GM21447 (cell line): ENCODE measurements at regions not wholly inside any gene's neighbourhood (a gene's known extent, or its start where the extent isn't known, plus 50 kb on each side); places are given as distances from the start of the nearest gene placed in this dataset.
"Not testable (repeated sequence)": the region's sequence is repeated elsewhere in the genome, so short reads cannot be mapped to it uniquely, and the experiment has no call there.

Experiments
- ATAC-seq: cut with Tn5 transposase; IDR thresholded peaks from one replicate; pipeline ENCODE4 v1.9.1; 2021; ENCODE audit not compliant: unreplicated experiment

DNA sequence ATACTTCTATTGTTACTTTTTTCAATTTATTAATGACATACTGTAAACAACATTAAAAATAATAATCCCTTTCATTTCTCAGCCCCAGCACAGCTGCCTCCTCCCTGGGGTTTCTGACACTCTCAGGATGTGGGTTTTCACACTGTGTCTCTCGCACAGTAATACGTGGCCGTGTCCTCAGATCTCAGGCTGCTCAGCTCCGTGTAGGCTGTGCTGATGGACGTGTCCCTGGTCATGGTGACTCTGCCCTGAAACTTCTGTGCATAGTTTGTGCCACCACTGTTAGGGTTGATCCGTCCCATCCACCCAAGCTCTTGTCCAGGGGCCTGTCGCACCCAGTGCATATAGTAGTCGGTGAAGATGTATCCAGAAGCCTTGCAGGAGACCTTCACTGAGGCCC, 159.9 kb downstream of the POTEB start:
- peak; percentile 30 for ATAC-seq

DNA sequence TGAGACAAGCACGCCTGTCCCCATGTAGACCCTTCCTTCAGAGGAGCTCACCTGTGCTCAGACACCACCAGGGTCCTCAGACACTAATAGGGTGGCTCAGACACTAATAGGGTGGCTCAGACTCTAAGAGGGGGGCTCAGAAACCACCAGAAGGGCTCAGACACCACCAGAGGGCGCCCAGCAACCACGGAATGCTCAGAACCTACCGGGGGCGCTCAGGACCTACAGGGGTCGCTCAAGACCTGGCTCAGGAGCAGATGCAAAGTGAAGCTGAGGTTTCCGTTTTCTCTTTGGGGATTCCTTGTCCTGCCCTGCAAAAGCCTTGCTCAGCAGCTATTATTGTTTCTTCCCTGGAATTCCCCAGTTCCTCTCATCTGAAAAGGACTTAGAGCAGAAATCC, 172.1 kb downstream of the POTEB start:
- peak; percentile 90 for ATAC-seq

DNA sequence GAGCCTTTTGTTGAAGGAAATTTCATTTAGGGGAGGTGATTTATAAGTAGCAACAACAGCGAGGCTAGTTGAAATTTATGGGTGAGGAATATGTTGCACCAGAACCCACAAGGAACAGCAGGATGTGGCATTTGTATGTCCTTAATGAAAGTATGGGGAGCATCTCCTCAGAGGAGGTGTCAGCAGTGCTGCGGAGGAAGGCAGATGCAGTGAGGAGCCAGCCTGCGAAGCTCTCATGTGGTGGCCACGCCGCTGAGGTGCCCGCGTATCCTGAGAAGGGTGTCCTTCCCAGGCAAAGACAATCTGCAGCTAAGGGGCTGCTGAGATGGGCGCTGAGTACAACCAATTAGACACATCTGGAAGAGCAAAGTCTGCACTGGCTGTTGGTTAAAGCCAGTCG, 178.9 kb downstream of the POTEB start:
- not testable (repeated sequence) for ATAC-seq

DNA sequence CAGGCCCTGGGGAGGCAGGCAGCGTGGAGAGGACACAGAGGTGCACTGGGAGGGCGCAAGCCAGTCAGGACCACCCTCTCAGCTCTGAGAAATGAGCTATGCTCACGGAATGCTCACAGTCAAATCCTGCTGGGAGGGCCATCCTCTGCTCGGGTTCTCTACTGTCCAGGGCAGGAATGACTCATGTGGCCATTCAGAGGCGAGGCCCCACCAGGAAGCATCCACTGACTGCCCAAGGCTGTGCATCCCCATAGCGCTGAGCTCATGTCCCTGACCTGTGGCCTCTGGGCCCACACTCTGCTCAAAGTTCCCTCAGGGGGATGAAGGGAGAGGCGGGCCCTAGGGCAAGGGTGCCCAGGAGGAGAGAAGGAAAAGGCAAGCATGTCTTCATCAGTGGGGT, 182.4 kb downstream of the POTEB start:
- ATAC-seq: not testable (repeated sequence)

DNA sequence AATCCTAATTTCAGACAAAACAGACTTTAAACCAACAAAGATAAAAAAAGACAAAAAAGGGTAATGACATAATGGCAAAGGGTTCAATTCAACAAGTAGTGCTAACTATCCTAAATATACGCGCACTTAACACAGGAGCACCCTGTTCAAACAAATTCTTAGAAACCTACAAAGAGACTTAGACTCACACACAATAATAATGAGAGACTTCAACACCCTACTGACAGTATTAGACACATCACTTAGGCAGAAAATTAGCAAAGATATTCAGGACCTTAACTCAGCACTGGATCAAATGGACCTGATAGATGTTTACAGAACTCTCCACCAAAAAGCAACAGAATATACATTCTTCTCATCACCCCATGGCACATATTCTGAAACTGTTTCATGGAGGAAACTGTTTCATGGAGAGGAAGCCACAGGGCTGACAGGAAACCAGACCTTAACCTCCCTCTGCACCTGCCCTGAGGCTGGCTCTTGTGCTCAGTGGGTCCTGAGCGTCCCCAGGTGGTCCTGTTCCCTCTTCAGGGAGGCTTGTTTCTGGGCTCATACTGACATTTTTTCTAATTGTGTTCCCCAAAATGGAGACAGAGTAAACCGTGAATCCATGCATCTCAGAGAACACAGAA, 184.9 kb downstream of the POTEB start:
- not testable (repeated sequence) for ATAC-seq

DNA sequence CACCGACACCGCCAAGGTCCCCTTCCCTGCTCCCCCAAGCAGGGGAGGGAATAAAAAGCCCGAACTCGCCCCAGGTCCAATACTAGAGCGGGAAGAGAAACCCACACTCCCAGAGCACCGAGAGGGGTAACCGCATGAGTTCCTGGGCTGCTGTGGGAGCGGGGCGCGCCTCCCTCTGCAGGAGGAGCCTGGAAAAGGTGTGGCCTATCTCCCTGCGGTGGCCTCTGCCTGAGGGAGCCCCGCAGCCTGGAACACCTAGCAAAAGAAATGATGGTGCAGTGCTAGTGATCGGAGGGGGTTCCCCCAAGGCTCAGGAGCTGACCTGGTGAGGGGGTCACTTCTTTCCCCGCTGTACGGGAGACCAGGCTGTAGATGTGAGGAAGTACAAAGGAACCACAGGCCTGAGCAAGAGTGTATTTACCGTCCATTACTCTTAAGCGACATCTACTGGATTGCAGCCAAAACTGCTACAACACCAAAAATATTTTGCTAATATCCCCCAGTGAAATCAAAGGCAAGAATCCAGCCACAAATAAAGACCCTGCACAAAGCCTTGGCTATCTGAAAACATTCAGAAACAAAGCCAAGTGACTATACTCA, 216.6 kb upstream of the POTEB3 start:
- peak; percentile 89 for ATAC-seq

DNA sequence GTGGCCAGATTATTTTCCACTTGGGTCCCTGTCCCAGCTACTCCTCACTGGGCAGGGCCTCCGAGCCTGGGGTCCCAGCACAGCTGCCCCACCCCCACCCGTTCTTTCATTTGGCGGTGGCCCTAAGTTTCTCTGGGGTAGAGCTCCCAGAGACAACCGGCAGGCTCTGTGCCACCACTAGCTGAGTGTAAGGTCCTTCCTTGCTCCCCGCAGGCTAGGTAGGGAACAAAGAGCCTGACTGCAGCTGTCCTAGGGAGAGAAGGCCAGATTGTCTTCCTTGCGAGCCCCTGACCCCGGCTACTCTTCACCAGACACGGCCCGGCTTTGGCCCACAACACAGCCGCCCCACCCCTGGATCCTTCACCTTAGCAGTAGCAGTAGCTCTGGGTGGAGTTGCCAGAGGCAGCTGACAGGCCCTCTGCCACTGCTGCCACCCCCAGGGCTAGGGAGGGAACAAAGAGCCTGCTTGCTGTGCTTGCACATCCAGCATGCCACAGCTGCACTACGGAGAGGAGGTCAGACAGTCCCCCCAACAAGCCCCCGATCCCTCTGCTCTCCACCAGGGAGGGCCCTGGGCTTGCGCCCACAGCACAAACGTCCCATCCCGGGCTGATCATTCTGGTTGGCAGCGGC, 215.9 kb upstream of the POTEB3 start:
- ATAC-seq: not testable (repeated sequence)

DNA sequence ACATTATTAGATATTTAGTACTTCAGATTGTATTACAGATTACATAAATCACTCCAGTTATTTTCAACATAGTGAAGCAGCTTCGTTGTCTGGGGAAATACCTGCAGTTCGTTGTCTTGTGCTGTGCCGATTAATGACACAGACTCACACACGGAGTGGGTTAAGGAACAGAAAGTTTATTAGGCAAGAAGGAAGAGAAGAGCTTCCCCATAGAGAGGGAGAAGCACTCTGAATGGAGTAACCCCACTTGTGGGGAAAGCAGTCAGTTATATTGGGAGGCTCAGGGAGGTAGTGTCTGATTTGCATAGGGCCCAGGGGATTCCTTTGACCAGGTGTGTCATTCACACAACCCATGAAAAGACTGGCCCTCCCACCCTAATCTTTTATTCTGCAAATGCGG, 213.4 kb upstream of the POTEB3 start:
- not testable (repeated sequence) for ATAC-seq

DNA sequence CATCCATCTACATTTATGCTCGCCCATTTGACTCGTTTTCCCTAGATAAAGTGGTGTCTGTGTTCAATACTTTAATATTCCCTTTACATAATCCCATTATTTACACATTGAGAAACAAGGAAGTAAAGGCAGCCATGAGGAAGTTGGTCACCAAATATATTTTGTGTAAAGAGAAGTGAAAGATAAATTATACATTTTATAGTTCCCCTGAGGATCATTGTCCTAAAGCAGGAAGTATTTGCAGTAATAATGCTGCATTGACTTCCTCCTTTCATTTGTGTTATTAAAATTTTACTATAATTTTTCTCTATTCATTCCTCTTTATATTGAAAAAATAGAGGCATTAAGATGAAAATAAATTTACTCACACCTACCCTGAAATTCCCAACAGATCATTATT, 198.5 kb upstream of the POTEB3 start:
- not testable (repeated sequence) for ATAC-seq

DNA sequence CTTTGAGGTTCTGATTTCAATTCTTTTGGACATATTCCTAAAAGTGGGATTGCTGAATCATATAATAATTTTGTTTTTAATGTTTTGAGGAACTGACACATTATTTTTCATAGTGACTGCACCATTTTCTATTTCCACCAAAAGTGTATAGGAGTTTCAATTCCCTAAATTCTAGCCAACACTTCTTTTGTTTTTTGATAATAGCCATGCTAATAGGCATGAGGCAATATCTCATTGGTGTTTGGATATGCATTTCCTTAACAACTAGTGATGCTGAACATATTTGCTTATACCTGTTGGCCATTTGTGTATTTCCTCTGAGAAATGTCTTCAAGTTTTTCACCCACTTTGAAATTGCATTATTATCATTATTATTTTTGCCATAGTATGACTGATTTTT, 186.4 kb upstream of the POTEB3 start:
- ATAC-seq: not testable (repeated sequence)

DNA sequence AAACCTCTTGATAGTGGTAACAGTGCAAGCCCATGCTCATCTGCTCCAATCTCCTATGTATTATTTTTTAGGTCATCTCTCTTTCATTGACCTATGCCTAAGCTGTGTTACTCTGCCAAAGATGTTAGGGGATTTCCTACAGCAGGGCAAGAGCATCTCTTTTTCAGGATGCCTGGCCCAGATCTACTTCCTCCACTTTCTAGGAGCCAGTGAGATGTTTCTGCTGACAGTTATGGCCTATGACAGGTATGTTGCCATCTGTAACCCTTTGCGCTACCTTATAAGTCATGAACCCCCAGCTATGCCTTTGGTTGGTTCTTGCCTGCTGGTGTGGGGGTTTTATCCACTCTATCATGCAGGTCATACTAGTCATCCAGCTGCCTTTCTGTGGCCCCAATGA, 168.9 kb upstream of the POTEB3 start:
- not testable (repeated sequence) for ATAC-seq

DNA sequence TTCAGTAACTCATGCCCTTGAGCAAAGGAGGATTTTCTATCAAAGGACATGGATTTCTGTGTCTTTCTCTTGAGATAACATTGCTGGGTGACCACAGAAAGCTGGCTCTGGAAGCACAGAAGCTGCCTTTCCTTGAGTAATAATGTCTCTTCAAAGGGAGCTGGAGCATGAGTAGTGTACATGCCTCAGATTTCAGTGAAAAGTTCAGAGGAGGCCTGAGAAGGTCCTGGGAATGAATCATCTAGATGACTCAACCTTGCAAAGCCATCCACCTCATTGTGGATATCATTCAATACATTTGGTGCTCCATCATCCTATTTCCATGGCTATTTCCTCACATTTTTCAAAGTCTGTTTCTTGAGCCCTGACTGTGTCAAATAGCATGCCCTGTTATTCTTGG, 125.1 kb upstream of the POTEB3 start:
- ATAC-seq: not testable (repeated sequence)

DNA sequence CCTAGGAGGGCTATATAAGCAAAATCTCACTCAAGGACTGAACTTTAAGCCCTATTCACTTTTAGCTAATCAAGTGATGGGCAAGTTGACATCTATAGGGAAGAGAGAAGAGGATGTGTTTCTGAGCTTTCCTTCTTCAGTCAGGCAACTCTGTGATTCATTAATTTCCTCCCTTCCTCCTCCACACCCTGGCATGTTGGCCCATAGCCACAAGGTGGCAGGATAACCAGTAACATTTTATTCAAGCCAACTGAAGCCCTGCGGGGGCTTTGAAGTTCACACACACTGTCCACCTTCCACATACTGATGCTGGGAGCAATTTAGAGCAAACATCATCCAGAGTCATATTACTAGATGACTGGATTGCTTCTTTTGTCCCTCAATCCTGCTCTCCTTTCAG, 111.5 kb upstream of the POTEB3 start:
- ATAC-seq: peak; percentile 82

DNA sequence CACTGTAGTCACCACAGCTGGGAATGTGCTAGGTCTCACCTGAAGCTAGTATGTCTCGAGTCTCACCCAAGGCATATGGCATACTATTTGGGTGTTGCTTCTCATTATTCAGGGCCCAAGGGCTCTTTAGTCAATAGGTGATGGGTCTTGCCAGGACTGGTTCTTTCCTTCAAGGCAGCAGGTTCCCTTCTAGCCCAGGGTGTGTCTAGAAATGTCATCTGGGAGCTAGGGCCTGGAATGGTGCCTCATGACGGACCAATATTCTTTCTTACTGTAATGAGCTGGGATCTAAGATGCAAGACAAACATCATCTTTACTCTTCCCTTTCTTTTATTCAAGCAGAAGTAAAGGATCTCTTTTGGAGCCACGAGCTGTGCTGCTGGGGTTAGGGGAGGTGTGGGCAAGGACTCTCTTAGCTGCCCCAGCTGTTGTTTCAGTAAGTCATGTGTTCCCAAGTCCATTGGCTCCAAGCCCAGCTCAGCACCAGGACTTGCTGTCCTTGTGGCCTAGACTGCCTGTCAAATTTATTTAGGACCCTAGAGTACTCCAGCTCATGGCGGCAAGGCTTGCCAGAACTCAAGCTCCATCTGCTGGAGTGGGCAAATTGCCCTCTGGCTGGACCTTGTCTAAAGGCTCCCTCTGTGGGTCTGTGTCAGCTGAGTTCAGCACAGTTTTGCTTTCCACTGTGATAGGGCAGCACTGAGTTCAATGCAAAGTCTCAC, 106.0 kb upstream of the POTEB3 start:
- not testable (repeated sequence) for ATAC-seq

DNA sequence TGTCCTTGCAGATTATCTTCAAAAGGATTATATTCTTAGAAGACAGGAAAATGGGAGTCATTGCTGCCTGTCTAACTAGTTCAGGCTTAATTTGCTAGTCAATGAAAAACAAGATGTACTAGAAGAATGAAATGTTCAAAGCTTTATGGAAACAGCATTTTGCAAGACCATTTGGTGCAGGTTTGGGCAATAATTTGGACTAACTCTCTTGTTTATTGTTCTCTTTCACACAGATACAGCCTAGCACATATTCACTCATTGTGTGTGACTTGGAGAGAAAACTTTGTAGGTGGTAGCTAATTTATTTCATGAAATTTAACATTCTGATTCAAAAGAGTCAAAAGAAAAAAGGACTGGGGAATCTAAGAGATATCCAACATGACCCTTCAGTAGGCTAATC, 92.5 kb upstream of the POTEB3 start:
- not testable (repeated sequence) for ATAC-seq

DNA sequence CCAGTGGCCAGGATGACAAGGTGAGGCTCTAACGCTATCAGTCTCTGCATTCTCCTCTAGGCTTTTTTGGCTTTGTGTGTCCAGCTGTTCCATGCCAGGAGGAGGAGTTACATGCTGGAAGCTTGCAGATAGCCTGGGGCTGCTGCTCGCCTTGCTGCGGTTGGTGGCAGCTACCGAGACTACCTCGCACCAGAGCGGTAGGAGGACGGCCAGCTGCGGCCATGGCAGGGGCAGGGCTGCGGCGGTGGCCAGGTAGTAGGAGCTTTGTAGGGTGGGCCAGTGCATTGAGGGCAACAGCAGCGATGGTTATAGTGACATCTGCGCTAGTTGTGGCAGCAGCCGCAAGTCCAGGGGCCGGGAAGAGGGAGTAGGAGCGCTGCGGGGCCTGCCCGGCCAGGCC, 75.9 kb upstream of the POTEB3 start:
- ATAC-seq: not testable (repeated sequence)

DNA sequence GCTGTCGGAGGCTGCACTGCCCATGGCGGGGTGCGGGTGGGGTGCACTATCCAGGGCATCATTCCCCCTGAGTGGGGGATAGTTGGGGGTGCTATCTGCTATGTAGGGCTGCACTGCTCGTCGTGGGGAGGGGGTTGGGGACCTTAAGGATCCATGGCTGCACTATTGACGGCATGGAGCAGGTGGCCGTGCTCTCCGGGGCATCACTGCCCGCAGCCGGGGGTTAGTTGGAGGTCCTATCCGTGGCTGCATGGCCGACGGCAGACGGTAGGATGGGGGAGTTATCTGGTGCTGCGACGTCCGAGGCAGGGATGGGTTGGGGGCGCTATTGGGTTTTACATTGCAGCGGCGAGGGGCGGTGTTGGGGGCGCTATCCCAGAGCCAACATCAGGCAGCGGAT, 75.0 kb upstream of the POTEB3 start:
- not testable (repeated sequence) for ATAC-seq

DNA sequence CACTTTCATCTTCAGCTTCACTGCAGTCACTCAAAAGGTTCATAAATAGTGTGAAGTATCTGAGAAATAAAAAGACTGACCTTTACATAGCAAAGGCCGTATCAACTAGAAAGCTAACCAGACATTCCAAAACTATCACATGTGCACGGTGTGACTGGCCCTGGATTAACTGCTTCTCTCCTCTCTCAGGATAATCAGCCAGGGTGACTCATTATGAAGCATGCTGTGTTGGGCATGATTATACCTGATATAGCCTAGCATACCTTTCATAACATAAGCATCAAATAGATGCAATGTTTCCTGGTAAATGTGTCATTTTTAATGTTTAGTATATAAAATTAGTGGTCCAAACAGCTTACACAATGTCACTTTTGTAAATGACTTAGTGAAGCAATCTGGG, 62.7 kb upstream of the POTEB3 start:
- not testable (repeated sequence) for ATAC-seq
